Tibial artery (tissue), 4 donors: ENCODE measurements at regions not wholly inside any gene's neighbourhood (a gene's known extent, or its start where the extent isn't known, plus 50 kb on each side); places are given as distances from the start of the nearest gene placed in this dataset.
"Not testable (repeated sequence)": the region's sequence is repeated elsewhere in the genome, so short reads cannot be mapped to it uniquely, and the experiment has no call there.

Experiments used
- DNase-seq, 2 donors: peaks; one replicate each; pipeline ENCODE4 v3.0.0-alpha.2; 2019
- H3K27ac ChIP-seq, 2 donors: fragments of 200-600 bp; sonication (generic) in 1 of 2; 1 replicate in 1 of 2; 2 replicates in 1 of 2; pipeline ENCODE4 v1.5.1; 2018 to 2019; ENCODE audit warnings: mild to moderate bottlenecking in 1 of 2
- H3K27me3 ChIP-seq, 2 donors: fragments of 200-600 bp; sonication (generic) in 1 of 2; one replicate each; pipeline versions ENCODE4 v1.5.1 to v1.6.0; 2016 to 2019
- H3K36me3 ChIP-seq, 3 donors: fragments of 200-600 bp; sonication (generic) in 2 of 3; one replicate each; pipeline ENCODE4 v1.5.1; 2016 to 2019; ENCODE audit warnings: mild to moderate bottlenecking in 2 of 3
- H3K4me1 ChIP-seq, 4 donors: fragments of 200-600 bp; sonication (generic) in 2 of 4; 1 replicate in 3 of 4; 2 replicates in 1 of 4; pipeline ENCODE4 v1.5.1; 2016 to 2019
- H3K4me3 ChIP-seq, 2 donors: fragments of 200-600 bp; sonication (generic) in 1 of 2; 1 replicate in 1 of 2; 2 replicates in 1 of 2; pipeline ENCODE4 v1.5.1; 2018 to 2019; ENCODE audit warnings: mild to moderate bottlenecking in 2 of 2
- H3K9me3 ChIP-seq, 3 donors: fragments of 200-600 bp; sonication (generic) in 1 of 3; one replicate each; pipeline ENCODE4 v1.5.1; 2016 to 2019
- CTCF ChIP-seq, 2 experiments: fragments of 200-600 bp in 1 of 2; fragments of 450-650 bp in 1 of 2; IDR thresholded peaks; one replicate each; pipeline ENCODE4 v1.5.1; 2017 to 2019; ENCODE audit warnings: antibody characterized with exemption in 2 of 2, mild to moderate bottlenecking in 1 of 2, moderate library complexity in 1 of 2
- intact Hi-C: fragments of 100-400 bp; cut with DNase I; formaldehyde crosslinking; loops from one replicate; pipeline ENCODE4 v1.15.0; 2023; ENCODE audit warnings: low total_unique reads

- Histone ChIP-seq H3K4me3 (no peak overlapping the region), H3K36me3 (no peaks in the 10 kb centered on the region), H3K4me1 (no peaks in the 10 kb centered on the region), H3K27me3 (no peaks in the 10 kb centered on the region), H3K9me3 (no peaks in the 10 kb centered on the region), H3K27ac (no peak overlapping the region)
- no peak for TF ChIP-seq CTCF (IDR thresholded peaks at IDR 0.05)
- intact Hi-C loops = no loop called here
- DNase-seq = no peak
These were observed 307.8 kb upstream of the USP9Y start for GRCh38 chrY:12393190-12393589.

- H3K4me1 ChIP-seq, H3K4me3 ChIP-seq, H3K27ac ChIP-seq, H3K27me3 ChIP-seq, H3K36me3 ChIP-seq, DNase-seq, intact Hi-C loops, H3K9me3 ChIP-seq: not testable (repeated sequence)
These were observed 305.5 kb upstream of the USP9Y start for GRCh38 chrY:12395381-12396120.

DNA sequence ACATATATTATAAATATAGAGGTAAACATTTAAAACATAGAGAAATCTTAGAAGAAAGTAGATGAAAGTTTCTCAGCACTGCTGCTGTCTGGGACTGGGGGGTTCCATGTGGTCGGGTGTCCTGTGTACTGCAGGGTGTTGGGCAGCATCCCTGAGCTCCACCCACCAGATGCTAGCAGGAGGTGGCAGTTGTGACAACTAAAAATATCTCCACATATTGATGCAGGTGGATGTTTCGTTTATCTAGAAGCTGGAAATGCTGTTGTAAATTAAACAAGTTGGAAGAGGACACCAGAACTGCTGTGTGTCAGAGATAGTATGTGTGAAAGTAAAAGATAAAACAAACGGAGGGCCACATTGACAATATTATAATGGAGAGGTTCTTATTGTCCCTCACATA is 297.1 kb upstream of the USP9Y start:
- H3K9me3 ChIP-seq = no peaks in the 10 kb centered on the region
- TF ChIP-seq CTCF (IDR thresholded peaks at IDR 0.05) = no peak
- no peaks in the 10 kb centered on the region for H3K27me3 ChIP-seq
- no peak for DNase-seq
- H3K36me3 ChIP-seq = no peaks in the 10 kb centered on the region
- H3K27ac ChIP-seq = no peak overlapping the region
- no peaks in the 10 kb centered on the region for H3K4me1 ChIP-seq
- intact Hi-C loops = no loop called here
- H3K4me3 ChIP-seq = no peak overlapping the region

- H3K36me3 ChIP-seq = no peaks in the 10 kb centered on the region
- no peaks in the 10 kb centered on the region for H3K4me1 ChIP-seq
- intact Hi-C loops = no loop called here
- DNase-seq = no peak
- no peaks in the 10 kb centered on the region for H3K27me3 ChIP-seq
- no peak overlapping the region for H3K27ac ChIP-seq
- H3K4me3 ChIP-seq = no peak overlapping the region
- H3K9me3 ChIP-seq = no peaks in the 10 kb centered on the region
- TF ChIP-seq CTCF (IDR thresholded peaks at IDR 0.05) = no peak
These were observed 292.8 kb upstream of the USP9Y start for GRCh38 chrY:12408236-12408635.

DNA sequence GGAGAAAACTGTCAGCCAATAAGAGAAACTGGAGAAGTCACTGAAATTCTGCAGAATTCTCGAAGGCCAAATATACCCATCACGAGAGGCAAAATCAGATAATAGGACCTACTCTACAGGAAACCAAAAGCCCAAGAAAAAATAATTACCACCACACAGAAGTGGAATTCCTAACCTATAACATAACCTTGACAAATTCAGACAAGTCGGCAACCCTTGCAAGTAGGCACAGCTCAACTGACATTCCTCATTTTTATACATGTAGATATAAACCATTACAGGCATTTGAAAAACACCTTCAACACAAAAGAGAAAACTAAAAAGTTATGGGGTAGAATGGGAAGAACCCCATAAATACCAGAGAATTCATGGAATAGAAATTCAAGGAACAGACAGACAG is 290.3 kb upstream of the USP9Y start:
- intact Hi-C loops = no loop called here
- H3K4me3 ChIP-seq = no peak overlapping the region
- no peaks in the 10 kb centered on the region for H3K4me1 ChIP-seq
- no peaks in the 10 kb centered on the region for H3K9me3 ChIP-seq
- H3K27ac ChIP-seq = no peak overlapping the region
- DNase-seq = no peak
- no peak for TF ChIP-seq CTCF (IDR thresholded peaks at IDR 0.05)
- no peaks in the 10 kb centered on the region for H3K36me3 ChIP-seq
- H3K27me3 ChIP-seq = no peaks in the 10 kb centered on the region

DNA sequence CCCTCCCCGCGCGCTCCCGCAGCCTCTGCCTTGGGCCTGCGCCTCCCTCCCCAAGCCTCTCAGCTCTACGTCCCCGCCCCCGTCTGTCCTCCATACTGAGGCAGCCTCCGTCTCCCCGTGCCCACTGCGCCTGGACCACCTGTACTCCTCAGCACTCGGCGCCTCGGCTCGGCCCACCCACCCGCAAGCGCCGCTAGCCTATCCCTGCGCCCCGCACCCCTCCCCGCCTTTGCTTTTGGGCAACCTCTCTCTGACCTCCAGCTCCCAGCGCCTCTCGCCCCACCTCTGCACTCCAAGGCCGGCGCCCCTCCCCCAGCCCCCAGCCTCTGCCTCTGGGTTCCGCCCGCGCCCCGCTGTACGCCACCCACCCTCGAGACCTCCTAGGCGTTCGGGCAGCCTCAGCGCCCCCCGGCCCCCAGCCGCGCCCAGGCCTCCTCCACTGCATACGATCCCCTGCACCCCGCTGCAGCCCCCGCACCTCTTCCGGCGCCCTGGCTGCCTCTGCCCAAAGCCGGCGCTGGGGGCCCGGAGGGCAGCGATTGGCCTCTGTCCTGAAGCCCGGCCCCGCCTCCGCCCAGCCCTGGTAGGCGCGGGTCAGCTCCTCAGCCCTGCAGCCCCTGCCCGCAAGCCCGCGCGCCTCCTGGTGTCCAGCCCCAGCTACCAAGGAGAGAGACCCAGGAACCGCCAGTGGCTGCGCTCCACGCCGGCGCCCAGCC is 279.8 kb upstream of the USP9Y start:
- H3K27me3 ChIP-seq = peaks cover 0 to 9% of the 10 kb centered on the region in 2 donors
- intact Hi-C loops = no loop called here
- TF ChIP-seq CTCF (IDR thresholded peaks at IDR 0.05) = no peak

More for the DNA sequence above, 279.8 kb upstream of the USP9Y start:
- no peaks in the 10 kb centered on the region for H3K9me3 ChIP-seq
- no peak for DNase-seq
- H3K4me1 ChIP-seq = no peaks in the 10 kb centered on the region
- H3K4me3 ChIP-seq = peak overlapping the region; percentile 36 to 45
- H3K27ac ChIP-seq = no peak overlapping the region
- H3K36me3 ChIP-seq = no peaks in the 10 kb centered on the region
